ENCODE measurements at regions not wholly inside any gene's neighbourhood (a gene's known extent, or its start where the extent isn't known, plus 50 kb on each side); places are given as distances from the start of the nearest gene placed in this dataset.

DNA sequence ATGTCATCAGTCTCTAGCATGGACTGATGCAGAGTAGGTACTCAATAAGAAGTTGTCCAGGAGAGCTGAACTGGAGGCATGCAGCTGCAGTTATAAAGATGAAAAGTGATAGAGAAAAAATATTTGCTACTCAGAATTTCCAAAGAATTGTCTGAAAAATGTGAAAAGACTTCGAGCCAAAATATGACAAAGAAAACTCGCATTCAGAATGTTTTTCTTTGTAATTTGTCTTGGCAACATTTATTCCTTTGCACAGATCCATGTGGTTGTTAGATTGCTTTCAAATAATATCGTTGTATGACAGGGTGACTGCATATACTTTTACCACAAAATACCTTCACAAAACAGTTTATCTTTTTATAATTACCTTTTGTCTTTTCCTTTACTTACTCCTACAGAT, 128.0 kb upstream of the SLC4A4 start:
- TF ChIP-seq, protein P1, sequence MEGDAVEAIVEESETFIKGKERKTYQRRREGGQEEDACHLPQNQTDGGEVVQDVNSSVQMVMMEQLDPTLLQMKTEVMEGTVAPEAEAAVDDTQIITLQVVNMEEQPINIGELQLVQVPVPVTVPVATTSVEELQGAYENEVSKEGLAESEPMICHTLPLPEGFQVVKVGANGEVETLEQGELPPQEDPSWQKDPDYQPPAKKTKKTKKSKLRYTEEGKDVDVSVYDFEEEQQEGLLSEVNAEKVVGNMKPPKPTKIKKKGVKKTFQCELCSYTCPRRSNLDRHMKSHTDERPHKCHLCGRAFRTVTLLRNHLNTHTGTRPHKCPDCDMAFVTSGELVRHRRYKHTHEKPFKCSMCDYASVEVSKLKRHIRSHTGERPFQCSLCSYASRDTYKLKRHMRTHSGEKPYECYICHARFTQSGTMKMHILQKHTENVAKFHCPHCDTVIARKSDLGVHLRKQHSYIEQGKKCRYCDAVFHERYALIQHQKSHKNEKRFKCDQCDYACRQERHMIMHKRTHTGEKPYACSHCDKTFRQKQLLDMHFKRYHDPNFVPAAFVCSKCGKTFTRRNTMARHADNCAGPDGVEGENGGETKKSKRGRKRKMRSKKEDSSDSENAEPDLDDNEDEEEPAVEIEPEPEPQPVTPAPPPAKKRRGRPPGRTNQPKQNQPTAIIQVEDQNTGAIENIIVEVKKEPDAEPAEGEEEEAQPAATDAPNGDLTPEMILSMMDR (IDR thresholded peaks at IDR 0.05) = no peak
- no peak for TF ChIP-seq POLR2A (IDR thresholded peaks at IDR 0.05)
